Lower leg skin (tissue), 4 donors: ENCODE measurements at regions not wholly inside any gene's neighbourhood (a gene's known extent, or its start where the extent isn't known, plus 50 kb on each side); places are given as distances from the start of the nearest gene placed in this dataset.
A peak's percentile ranks its signal among the peaks of the same experiment; 100 is the strongest.

Experiments
- DNase-seq, 2 donors: peaks; one replicate each; pipeline ENCODE4 v3.0.0-alpha.2; 2019; ENCODE audit warnings: low spot score in 2 of 2
- H3K4me3 ChIP-seq: fragments of 200-600 bp; sonication (generic); 2 replicates; pipeline ENCODE4 v1.5.1; 2017; ENCODE audit warnings: mild to moderate bottlenecking, low read depth; ENCODE audit not compliant: poor library complexity, severe bottlenecking
- POLR2A ChIP-seq, 2 donors: fragments of 450-650 bp; IDR thresholded peaks; one replicate each; pipeline ENCODE4 v1.6.1; 2016 to 2017; ENCODE audit warnings: antibody characterized with exemption in 2 of 2, mild to moderate bottlenecking in 1 of 2, moderate library complexity in 1 of 2
- WGBS, 2 donors: methylation state at CpG; one replicate each; pipeline ENCODE4 v1.1.5; 2018; 5-methylcytosine and 5-hydroxymethylcytosine counted together
- intact Hi-C: fragments of 100-400 bp; cut with DNase I; formaldehyde crosslinking; loops from one replicate; pipeline ENCODE4 v1.15.0; 2023; ENCODE audit warnings: low total_unique reads
- TF ChIP-seq, protein P1 (sequence below), 3 donors: fragments of 450-650 bp; IDR thresholded peaks; one replicate each; pipeline ENCODE4 v1.5.1; 2016; ENCODE audit warnings: antibody characterized with exemption in 3 of 3, mild to moderate bottlenecking in 3 of 3, moderate library complexity in 2 of 3

DNA sequence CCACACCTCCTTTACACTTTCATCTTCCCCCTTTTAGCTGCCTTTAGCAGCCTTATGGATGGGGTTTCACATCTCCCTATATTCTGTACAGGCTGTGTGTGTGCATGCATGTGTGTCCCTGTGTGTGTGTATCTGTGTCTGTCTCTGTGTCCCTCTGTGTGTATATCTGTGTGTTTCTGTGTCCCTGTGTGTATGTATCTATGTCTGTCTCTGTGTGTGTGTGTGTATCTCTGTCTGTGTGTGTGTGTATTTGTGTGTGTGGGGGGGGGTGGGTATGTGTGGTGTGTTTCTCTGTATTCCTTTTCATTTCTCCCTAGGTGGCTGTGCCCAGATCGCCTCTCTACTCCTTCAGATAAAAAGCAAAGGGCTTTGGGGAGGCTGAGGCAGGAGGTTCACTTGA lies 52.2 kb upstream of the CD83 start:
- no peak overlapping the region for H3K4me3 ChIP-seq
- intact Hi-C loops: no loop called here
- TF ChIP-seq POLR2A (IDR thresholded peaks at IDR 0.05): no peak
- TF ChIP-seq, protein P1, sequence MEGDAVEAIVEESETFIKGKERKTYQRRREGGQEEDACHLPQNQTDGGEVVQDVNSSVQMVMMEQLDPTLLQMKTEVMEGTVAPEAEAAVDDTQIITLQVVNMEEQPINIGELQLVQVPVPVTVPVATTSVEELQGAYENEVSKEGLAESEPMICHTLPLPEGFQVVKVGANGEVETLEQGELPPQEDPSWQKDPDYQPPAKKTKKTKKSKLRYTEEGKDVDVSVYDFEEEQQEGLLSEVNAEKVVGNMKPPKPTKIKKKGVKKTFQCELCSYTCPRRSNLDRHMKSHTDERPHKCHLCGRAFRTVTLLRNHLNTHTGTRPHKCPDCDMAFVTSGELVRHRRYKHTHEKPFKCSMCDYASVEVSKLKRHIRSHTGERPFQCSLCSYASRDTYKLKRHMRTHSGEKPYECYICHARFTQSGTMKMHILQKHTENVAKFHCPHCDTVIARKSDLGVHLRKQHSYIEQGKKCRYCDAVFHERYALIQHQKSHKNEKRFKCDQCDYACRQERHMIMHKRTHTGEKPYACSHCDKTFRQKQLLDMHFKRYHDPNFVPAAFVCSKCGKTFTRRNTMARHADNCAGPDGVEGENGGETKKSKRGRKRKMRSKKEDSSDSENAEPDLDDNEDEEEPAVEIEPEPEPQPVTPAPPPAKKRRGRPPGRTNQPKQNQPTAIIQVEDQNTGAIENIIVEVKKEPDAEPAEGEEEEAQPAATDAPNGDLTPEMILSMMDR (IDR thresholded peaks at IDR 0.05): no peak
- DNase-seq: no peak
- WGBS, 2 donors: 89 to 94% methylated on average over 1 of the region's 1 CpG

DNA sequence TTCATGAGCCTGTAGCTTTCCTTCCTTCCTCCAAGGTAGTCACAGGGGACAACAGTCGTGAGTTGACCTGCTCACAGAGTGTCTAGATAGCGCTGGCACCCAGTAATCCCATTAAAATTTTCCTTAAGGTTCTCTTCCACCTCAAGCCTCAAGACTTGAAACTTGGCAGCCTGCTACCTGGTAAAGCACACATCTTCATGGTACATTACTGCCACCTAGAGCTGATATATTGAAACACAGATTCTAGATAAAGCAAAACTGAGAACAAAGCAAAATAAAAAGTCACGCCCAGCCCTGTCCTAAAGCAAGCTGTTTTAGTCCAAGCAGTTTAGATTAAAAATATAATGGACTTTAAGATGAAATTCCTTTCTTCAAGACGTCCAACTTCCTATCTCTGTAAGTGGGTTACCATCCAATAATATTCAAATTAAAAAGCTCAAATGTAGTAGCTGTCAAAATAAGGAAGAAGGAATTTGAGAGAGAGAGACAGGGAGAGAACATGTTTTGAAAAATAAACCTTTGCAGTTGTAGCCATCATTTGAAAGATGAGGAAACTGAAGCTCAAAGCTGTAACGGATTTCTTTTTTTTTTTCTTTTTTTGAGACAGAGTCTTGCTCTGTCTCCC lies 50.7 kb upstream of the CD83 start:
- 4 to 5% methylated on average over 5 of the region's 5 CpGs for WGBS, 2 donors

DNA sequence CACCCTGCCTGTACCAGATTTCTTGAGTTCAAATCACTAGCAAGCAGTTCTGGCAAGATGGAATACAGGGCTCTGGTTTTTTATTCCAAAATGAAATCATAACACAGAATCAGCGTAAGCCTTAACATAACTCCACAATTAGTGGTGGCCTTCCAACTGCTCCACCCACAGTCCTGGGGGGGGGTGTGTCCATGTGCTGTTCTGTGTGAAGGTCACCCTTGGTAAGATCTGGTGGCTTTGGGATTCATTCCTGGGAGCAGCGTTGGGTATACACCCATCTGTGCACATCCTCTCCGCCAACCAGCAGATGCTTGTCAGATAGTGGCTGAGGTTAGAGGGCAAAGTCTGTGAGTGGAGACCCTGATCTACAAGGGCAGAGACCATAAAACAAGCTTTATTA lies 49.9 kb upstream of the CD83 start:
- no peak overlapping the region for H3K4me3 ChIP-seq
- TF ChIP-seq, protein P1 (IDR thresholded peaks at IDR 0.05): no peak
- TF ChIP-seq POLR2A (IDR thresholded peaks at IDR 0.05): no peak
- intact Hi-C loops: no loop called here
- no peak for DNase-seq
- 74 to 77% methylated on average over 3 of the region's 3 CpGs for WGBS, 2 donors

More for the DNA sequence above, 50.7 kb upstream of the CD83 start:
- TF ChIP-seq, protein P1 (IDR thresholded peaks at IDR 0.05): no peak
- no peak for TF ChIP-seq POLR2A (IDR thresholded peaks at IDR 0.05)
- DNase-seq: peak in 1 of 2 donors; percentile 22
- no peak overlapping the region for H3K4me3 ChIP-seq
- intact Hi-C loops: no loop called here
